ENCODE measurements at regions not wholly inside any gene's neighbourhood (a gene's known extent, or its start where the extent isn't known, plus 50 kb on each side); places are given as distances from the start of the nearest gene placed in this dataset.

DNA sequence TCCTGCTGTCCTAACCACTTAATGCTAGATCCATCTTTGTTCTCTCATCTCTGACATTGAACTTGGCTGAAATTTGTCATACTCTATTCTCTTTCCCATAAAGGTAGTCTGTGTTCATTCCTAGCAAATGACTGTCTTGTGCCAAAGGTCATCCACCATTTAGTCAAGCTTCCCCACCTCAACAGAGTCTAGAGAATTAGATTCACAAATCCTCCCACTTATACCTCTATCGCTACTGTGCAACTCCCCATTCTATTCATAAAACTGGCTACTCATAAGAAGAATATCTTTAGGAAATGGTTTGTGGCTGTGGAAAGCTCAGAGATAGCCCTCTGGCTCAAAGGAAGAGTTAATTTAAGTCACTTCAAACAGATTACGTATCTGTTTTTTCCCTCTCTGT is 59.7 kb upstream of the MBNL1 start:
- TF ChIP-seq CTCF (IDR thresholded peaks at IDR 0.05), result no peak
- no peak for TF ChIP-seq EZH2 (IDR thresholded peaks at IDR 0.05; ENCODE audit: borderline replicate concordance, insufficient read depth, low read depth, low read length, poor library complexity, severe bottlenecking)

Measured in B cell (primary cell).